ACHN (cell line): ENCODE measurements at regions not wholly inside any gene's neighbourhood (a gene's known extent, or its start where the extent isn't known, plus 50 kb on each side); places are given as distances from the start of the nearest gene placed in this dataset.
A peak's percentile ranks its signal among the peaks of the same experiment; 100 is the strongest.
"Not testable (repeated sequence)": the region's sequence is repeated elsewhere in the genome, so short reads cannot be mapped to it uniquely, and the experiment has no call there.

Source experiments
- DNase-seq: peaks from one replicate; pipeline ENCODE4 v3.0.0-alpha.2; 2015
- in situ Hi-C: cut with HindIII; loops from 2 replicates; pipeline ENCODE4 v1.10.0; 2017; ENCODE audit warnings: low sequenced_read_pairs, low pct_ligation_motif_present, low pct_unique_long_range_greater_than_20kb

DNA sequence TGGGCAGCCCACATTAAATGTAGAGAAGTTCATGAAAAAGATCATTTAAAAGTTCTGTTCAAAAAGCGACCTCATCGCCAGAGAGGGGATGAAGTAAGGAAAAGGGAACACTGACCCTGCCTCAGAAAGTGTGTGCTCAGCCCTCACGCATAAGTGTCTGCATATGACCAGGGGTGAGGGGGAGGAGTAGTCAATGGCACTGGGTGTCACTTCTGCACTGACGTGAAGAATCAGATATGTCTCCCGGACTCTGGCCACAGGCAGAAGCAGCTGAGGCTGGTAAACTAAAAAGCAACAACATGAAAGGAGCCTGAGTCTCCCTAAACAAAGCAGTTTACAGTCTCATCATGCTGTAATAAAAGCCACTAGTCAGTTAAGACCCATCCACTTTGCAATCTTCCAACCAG lies 168.5 kb downstream of the AVL9 start:
- DNase-seq, in situ Hi-C loops: not testable (repeated sequence)

- in situ Hi-C loops, DNase-seq: not testable (repeated sequence)
Observed at GRCh38 chr7:32662509-32662908, 167.2 kb downstream of the AVL9 start.

DNA sequence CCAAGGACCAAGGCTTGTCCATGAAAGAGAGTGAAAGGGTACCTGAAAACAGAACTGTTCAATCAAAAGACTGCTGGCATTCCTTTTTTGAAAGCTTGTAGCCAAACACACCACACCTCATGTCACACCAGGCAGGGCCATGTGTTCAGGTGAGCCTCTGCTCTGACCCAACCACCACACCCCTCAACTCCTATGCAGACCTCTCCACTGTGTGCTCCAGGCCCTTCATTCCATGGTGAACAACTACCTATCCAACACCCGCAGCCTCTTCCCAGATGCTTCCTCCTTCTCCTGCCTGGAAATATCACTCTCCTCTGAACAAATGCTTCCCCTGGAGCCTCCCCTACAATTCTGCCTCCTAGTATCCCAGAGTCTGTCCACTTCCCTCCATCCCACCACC lies 166.6 kb downstream of the AVL9 start:
- in situ Hi-C loops, result no loop called here

GRCh38 chr7:32661501-32661900 lies 166.2 kb downstream of the AVL9 start:
- in situ Hi-C loops, result no loop called here
- no peak for DNase-seq

More for the DNA sequence above, 166.6 kb downstream of the AVL9 start:
- DNase-seq, result no peak

DNA sequence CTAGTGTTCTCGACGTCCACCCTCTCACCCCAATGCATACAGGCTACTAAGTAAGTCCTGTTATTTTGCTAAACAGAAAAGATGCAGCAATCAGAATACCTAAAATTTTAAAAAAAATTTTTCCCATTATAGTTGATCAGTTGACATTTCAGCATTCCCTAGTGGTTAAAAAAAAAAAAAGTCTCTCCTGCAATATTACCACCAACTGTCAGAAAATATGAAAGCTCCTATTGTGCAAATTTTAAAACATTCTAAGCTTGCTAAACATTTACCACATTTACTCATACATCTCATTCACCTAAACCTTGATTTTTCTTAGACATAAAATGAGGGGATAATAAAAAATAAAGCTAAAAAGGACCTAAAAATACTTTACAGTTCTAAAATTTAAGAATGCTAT lies 165.6 kb downstream of the AVL9 start:
- no peak for DNase-seq
- in situ Hi-C loops, result no loop called here

DNA sequence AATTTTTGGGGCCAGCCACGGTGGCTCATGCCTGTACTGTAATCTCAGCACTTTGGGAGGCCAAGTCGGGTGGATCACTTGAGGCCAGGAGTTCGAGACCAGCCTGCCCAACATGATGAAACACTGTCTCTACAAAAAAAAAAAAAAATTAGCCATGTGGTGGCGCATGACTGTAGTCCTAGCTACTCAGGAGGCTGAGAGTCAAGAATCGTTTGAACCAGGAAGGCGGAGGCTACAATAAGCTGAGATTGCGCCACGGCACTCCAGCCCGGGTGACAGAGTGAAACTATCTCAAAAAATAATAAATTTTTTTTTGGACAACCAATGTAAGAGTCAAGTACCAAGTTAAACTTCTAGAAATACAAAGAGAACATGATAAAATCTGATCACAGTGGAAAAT lies 164.6 kb downstream of the AVL9 start:
- in situ Hi-C loops, result no loop called here
- DNase-seq, result no peak

DNA sequence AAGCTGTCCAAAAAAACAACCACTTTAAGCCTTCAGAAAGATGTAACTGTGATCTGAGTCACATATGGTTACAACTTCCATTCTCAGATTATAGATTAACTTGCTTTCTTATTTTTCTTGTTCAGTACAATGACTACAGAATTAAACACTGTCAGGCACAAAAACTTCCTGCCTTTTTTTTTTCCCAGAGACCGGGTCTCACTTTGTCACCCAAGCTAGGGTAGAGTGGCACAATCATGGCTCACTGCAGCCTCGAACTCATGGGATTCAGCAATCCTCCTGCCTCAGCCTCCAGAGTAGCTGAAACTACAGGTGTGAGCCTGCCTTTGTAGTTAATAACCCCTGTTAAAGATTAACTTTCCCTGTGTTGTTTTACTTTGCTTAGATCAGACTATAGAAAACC lies 163.2 kb downstream of the AVL9 start:
- peak; percentile 66 for DNase-seq

GRCh38 chr7:32658034-32658433 lies 162.7 kb downstream of the AVL9 start:
- in situ Hi-C loops, result no loop called here
- DNase-seq, result peak; percentile 87

More for the DNA sequence above, 163.2 kb downstream of the AVL9 start:
- in situ Hi-C loops, result no loop called here

DNA sequence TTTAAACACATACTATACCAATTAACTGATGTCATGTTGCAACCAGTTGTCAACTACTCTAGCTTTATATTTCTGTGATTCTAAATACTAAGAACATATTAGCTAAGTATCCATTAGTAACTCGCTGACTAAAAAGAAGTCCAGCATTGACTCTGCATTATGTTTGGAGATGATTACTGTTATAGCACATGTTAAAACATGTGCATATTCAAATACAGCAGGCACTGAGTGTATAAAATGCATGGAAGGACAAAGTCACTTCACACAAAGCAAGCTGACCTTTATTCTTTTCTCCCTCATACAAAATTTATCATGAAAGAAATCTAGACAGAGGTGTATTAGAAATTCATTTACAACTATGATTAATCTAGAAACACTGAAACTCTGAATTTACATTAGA lies 159.3 kb downstream of the AVL9 start:
- in situ Hi-C loops, DNase-seq: not testable (repeated sequence)

DNA sequence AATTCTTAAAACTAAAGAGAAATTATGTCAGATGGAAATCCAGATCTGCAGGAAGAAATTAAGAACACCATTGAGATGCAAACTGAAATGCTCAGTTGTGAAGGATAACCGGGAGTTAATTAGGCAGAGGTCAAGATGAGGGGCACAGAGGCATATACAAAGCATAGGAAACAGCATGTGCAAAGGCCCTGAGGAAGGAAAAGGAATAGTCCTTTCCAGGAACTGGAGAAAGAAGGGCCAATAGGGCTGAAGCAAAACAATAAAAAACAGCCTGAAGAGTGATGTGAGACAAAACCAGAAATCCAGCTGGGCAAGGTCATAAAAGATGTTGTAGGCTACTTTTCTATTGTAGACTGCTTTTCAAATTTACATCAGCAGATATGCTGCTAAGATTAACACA lies 155.1 kb downstream of the AVL9 start:
- DNase-seq, in situ Hi-C loops: not testable (repeated sequence)

DNA sequence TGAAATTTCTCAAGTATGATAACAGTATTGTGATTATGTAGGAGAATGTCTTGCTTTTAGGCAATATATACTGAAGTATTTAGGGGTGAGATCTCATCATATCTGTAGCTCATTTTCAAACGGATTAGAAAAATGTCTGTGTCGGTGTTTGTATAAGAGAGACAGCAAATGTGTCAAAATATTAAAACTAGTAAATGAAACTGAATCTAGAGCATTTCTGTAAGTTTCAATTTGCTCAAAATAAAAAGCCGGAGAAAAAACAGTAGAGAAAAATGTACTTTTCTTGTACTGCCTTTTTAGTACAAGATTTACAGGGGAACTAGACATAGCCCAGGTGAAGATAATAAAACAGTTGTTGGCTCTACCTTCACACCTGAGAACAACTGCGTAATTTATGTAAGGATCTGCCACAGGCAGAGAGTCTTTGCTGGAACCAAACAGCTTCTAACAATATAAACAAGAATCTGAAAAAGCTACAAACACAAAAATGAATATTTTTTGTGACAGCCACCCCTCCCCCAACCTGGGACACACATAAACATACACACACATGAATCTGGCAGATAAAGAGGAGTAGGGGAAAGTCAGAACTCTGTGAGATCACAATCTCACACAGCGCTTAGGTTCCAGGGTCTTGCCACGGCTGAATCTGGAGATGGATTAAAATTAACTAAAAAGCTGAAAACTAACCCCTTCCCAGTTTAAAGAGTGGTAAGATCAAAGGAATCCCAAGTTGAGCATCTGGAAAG lies 153.3 kb downstream of the AVL9 start:
- no peak for DNase-seq
- in situ Hi-C loops, result no loop called here

DNA sequence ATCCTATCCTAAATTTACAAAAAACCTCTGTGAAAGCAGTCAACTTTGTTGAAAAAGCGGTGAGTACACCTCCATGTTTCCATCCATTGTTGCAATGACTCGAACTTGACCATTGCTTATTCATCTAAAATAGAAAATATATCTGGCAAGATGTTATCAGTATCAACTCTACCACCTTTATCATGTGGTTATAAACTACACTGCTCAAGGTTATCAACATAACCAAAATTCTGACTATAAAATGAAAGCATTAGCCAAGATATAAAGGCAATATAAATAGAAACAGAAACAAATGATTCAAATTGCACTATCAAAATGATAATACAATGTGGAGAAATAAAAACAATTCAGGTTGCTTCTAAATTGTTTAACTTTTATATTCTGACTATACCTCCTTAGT lies 150.0 kb downstream of the AVL9 start:
- in situ Hi-C loops, DNase-seq: not testable (repeated sequence)

DNA sequence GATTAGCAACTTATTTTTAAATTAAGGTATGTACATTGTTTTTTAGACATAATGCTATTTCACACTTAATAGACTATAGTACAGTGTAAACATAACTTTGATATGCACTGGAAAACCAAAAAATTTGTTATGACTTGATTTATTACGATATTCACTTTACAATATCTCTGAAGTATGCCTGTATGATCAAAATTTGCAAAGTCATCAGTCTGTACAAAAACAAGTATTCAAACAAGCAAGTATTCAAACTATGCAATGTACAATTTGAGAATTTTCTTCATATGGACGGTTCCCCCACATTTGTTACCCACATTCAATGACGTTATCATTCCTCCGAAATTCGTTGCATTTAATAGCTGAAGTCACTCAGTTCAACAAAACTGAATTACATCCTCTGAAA lies 147.9 kb downstream of the AVL9 start:
- no peak for DNase-seq
- in situ Hi-C loops, result no loop called here

GRCh38 chr7:32639122-32639521 lies 143.8 kb downstream of the AVL9 start:
- no peak for DNase-seq
- in situ Hi-C loops, result no loop called here

GRCh38 chr7:32638479-32639121 lies 143.3 kb downstream of the AVL9 start:
- in situ Hi-C loops, DNase-seq: not testable (repeated sequence)
